Hepatocyte (in vitro differentiated cells): ENCODE measurements at regions not wholly inside any gene's neighbourhood (a gene's known extent, or its start where the extent isn't known, plus 50 kb on each side); places are given as distances from the start of the nearest gene placed in this dataset.

Experiments used
- DNase-seq: peaks from one replicate; pipeline ENCODE4 v3.0.0-alpha.2; 2016; ENCODE audit warnings: low spot score
- H2AFZ ChIP-seq: fragments of 200-600 bp; sonication (generic); 2 replicates; pipeline ENCODE4 v1.6.0; 2016; ENCODE audit warnings: antibody characterized with exemption, mild to moderate bottlenecking
- H3K27ac ChIP-seq: fragments of 200-600 bp; sonication (generic); 2 replicates; pipeline ENCODE4 v1.5.1; 2016; ENCODE audit warnings: mild to moderate bottlenecking
- H3K27me3 ChIP-seq: fragments of 200-600 bp; sonication (generic); 2 replicates; pipeline ENCODE4 v1.6.1; 2016
- H3K36me3 ChIP-seq: fragments of 200-600 bp; sonication (generic); replicated peaks from 2 replicates; pipeline ENCODE4 v1.5.1; 2016; ENCODE audit warnings: low read depth; ENCODE audit not compliant: insufficient read depth
- H3K4me1 ChIP-seq: fragments of 200-600 bp; sonication (generic); 2 replicates; pipeline ENCODE4 v1.5.1; 2016; ENCODE audit warnings: mild to moderate bottlenecking, moderate library complexity; ENCODE audit not compliant: insufficient read depth
- H3K4me2 ChIP-seq: fragments of 200-600 bp; sonication (generic); 2 replicates; pipeline ENCODE4 v1.6.0; 2016
- H3K4me3 ChIP-seq: fragments of 200-600 bp; sonication (generic); 2 replicates; pipeline ENCODE4 v1.5.1; 2016; ENCODE audit warnings: mild to moderate bottlenecking
- H3K79me2 ChIP-seq: fragments of 200-600 bp; sonication (generic); 2 replicates; pipeline ENCODE4 v1.6.0; 2017; ENCODE audit warnings: mild to moderate bottlenecking
- H3K9me2 ChIP-seq: fragments of 200-600 bp; sonication (generic); replicated peaks from 2 replicates; pipeline ENCODE4 v1.6.0; 2017; ENCODE audit warnings: mild to moderate bottlenecking; ENCODE audit not compliant: insufficient read depth
- H3K9me3 ChIP-seq: fragments of 200-600 bp; sonication (generic); 2 replicates; pipeline ENCODE4 v1.5.1; 2016; ENCODE audit warnings: low read depth, mild to moderate bottlenecking
- H4K20me1 ChIP-seq: fragments of 200-600 bp; sonication (generic); 2 replicates; pipeline ENCODE4 v1.6.0; 2016; ENCODE audit warnings: mild to moderate bottlenecking; ENCODE audit not compliant: insufficient read depth, poor library complexity, severe bottlenecking
- EZH2 ChIP-seq: fragments of 200-600 bp; sonication (generic); IDR thresholded peaks from 2 replicates; pipeline ENCODE4 v1.6.1; 2016; ENCODE audit warnings: antibody characterized with exemption, mild to moderate bottlenecking, borderline replicate concordance
- EZH2phosphoT487 ChIP-seq: fragments of 200-600 bp; sonication (generic); IDR thresholded peaks from one replicate; pipeline ENCODE4 v1.6.1; 2018; ENCODE audit warnings: antibody characterized with exemption, mild to moderate bottlenecking, low read depth, moderate library complexity; ENCODE audit not compliant: unreplicated experiment, severe bottlenecking
- WGBS: methylation state at CpG from one replicate; pipeline ENCODE4 v1.1.6; 2016; ENCODE audit warnings: low lambda C conversion rate; ENCODE audit errors: missing lambda C conversion rate; 5-methylcytosine and 5-hydroxymethylcytosine counted together
- TF ChIP-seq, protein P1 (sequence below): fragments of 200-600 bp; sonication (generic); IDR thresholded peaks from 2 replicates; pipeline ENCODE4 v1.5.1; 2016; ENCODE audit warnings: antibody characterized with exemption, mild to moderate bottlenecking; ENCODE audit not compliant: poor library complexity

DNA sequence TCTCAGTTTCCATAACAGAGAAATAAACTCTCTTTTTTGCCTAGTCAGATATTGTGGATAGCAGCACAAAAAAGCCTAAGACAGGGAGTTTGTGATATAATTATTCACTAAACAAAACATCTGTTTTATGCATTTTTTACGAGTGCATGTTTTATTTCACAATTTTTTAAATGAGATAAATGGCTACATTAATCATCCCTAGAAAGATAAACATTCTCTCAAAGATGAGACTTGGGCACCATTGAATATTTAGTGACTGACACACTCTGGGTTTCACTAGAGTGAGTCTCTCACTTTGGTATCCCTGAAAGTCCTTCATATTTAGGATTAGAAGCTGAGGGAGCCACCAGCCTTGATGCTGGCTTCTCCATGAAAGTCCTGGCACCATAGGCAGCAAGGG, 74.3 kb upstream of the LRCH1 start:
- DNase-seq: no peak
- H3K9me2 ChIP-seq: no peaks in the 10 kb centered on the region
- no peak overlapping the region for H2AFZ ChIP-seq
- H3K36me3 ChIP-seq: no peaks in the 10 kb centered on the region
- no peaks in the 10 kb centered on the region for H3K4me1 ChIP-seq
- WGBS: 66% methylated on average over 1 of the region's 1 CpG
- H4K20me1 ChIP-seq: no peaks in the 10 kb centered on the region
- no peaks in the 10 kb centered on the region for H3K79me2 ChIP-seq
- no peaks in the 10 kb centered on the region for H3K27me3 ChIP-seq
- no peak overlapping the region for H3K4me3 ChIP-seq
- H3K27ac ChIP-seq: no peak overlapping the region
- no peak overlapping the region for H3K4me2 ChIP-seq
- peaks cover 2% of the 10 kb centered on the region for H3K9me3 ChIP-seq
- TF ChIP-seq EZH2phosphoT487: no peak
- TF ChIP-seq EZH2: no peak
- TF ChIP-seq, protein P1, sequence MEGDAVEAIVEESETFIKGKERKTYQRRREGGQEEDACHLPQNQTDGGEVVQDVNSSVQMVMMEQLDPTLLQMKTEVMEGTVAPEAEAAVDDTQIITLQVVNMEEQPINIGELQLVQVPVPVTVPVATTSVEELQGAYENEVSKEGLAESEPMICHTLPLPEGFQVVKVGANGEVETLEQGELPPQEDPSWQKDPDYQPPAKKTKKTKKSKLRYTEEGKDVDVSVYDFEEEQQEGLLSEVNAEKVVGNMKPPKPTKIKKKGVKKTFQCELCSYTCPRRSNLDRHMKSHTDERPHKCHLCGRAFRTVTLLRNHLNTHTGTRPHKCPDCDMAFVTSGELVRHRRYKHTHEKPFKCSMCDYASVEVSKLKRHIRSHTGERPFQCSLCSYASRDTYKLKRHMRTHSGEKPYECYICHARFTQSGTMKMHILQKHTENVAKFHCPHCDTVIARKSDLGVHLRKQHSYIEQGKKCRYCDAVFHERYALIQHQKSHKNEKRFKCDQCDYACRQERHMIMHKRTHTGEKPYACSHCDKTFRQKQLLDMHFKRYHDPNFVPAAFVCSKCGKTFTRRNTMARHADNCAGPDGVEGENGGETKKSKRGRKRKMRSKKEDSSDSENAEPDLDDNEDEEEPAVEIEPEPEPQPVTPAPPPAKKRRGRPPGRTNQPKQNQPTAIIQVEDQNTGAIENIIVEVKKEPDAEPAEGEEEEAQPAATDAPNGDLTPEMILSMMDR: no peak

DNA sequence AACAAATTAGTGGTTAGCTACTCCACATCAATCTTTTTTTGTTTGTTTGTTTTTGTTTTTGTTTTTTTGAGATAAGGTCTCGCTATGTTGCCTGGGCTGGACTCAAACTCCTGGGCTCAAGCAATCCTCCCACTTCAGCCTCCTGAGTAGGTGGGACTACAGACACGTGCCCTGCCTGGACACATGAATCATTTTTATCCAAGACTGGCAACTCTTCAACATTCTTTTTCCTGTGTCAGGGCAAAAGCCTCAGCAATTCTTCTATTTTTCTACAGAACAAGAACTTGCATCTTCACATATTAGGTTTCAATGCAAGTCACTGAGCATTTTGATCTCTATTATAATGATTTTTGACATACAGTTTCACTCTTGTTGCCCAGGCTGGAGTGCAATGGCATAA, 76.8 kb upstream of the LRCH1 start:
- Histone ChIP-seq H3K9me2 (no peaks in the 10 kb centered on the region), H3K4me2 (no peak overlapping the region), H3K27me3 (no peaks in the 10 kb centered on the region), H3K9me3 (no peaks in the 10 kb centered on the region), H3K27ac (no peak overlapping the region), H2AFZ (no peak overlapping the region), H3K4me3 (no peak overlapping the region), H3K4me1 (peaks cover 5% of the 10 kb centered on the region), H3K36me3 (no peaks in the 10 kb centered on the region), H4K20me1 (no peaks in the 10 kb centered on the region), H3K79me2 (no peaks in the 10 kb centered on the region)
- DNase-seq: no peak
- TF ChIP-seq, protein P1: no peak
- TF ChIP-seq EZH2 (no peak), EZH2phosphoT487 (no peak)
- WGBS: 84% methylated on average over 2 of the region's 2 CpGs

DNA sequence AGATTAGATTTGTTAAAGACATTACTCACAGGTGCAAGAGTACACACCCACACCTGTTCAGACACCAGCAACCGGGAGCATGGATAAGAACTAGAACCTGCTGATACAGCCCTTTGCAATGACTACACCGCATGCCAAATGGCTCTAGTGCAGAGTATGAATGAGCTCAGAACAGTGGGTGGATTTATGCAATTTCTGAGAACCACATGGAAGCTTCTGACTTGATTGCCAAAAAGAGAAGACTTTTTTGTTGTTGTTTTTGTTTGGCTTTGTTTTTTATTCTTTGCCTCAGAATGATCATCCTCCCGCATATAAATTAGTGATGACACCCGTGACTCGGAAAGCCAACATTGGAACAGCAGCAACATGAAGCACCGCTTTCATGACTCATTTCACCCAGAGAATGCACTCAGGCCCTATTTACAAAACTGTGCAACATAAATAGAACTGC, 77.4 kb upstream of the LRCH1 start:
- Histone ChIP-seq H3K4me2 (no peak overlapping the region), H3K27me3 (no peaks in the 10 kb centered on the region), H3K4me3 (no peak overlapping the region), H3K79me2 (no peaks in the 10 kb centered on the region), H3K9me2 (no peaks in the 10 kb centered on the region), H3K9me3 (no peaks in the 10 kb centered on the region), H4K20me1 (no peaks in the 10 kb centered on the region), H3K36me3 (no peaks in the 10 kb centered on the region), H2AFZ (no peak overlapping the region), H3K4me1 (peaks cover 5% of the 10 kb centered on the region), H3K27ac (no peak overlapping the region)
- 81% methylated on average over 6 of the region's 6 CpGs for WGBS
- DNase-seq: no peak
- TF ChIP-seq, protein P1: no peak
- TF ChIP-seq EZH2phosphoT487: no peak
- TF ChIP-seq EZH2: no peak

DNA sequence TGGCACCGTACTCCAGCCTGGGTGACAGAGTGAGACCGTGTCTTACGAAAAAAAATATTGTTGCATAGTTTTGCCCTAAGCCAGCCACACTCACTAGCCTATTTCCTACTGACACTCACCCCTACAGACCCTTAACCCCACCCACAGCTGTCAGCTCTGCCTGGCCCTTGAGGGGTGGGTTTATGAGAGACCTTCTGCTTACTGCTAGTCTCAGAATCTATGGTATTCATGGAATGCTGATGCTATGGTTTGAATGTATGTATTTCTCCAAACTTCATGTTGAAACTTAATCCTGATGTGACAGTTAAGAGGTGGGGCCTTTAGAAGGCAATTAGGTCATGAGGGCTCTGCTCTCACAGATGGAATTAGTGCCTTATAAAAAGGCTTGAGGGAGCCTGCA, 79.2 kb upstream of the LRCH1 start:
- H3K79me2 ChIP-seq: no peaks in the 10 kb centered on the region
- no peaks in the 10 kb centered on the region for H4K20me1 ChIP-seq
- no peak overlapping the region for H3K4me2 ChIP-seq
- H3K4me1 ChIP-seq: peaks cover 15% of the 10 kb centered on the region
- 85% methylated on average over 3 of the region's 3 CpGs for WGBS
- TF ChIP-seq EZH2 (no peak), EZH2phosphoT487 (no peak)
- TF ChIP-seq, protein P1: no peak
- H3K9me3 ChIP-seq: no peaks in the 10 kb centered on the region
- no peaks in the 10 kb centered on the region for H3K27me3 ChIP-seq
- no peak overlapping the region for H3K27ac ChIP-seq
- no peaks in the 10 kb centered on the region for H3K36me3 ChIP-seq
- DNase-seq: no peak
- no peak overlapping the region for H2AFZ ChIP-seq
- no peak overlapping the region for H3K4me3 ChIP-seq
- H3K9me2 ChIP-seq: no peaks in the 10 kb centered on the region
